C4-2B (cell line): ENCODE measurements at regions not wholly inside any gene's neighbourhood (a gene's known extent, or its start where the extent isn't known, plus 50 kb on each side); places are given as distances from the start of the nearest gene placed in this dataset.

Experiments
- H3K27ac ChIP-seq: fragments of 450-650 bp; 2 replicates; pipeline ENCODE4 v1.5.1; 2017
- CTCF ChIP-seq: fragments of 450-650 bp; conservative IDR thresholded peaks from 2 replicates; pipeline ENCODE4 v1.5.1; 2017; ENCODE audit warnings: mild to moderate bottlenecking
- ZFX ChIP-seq: fragments of 450-650 bp; IDR thresholded peaks from 2 replicates; pipeline ENCODE4 v1.6.1; 2017

GRCh38 chr3:22585911-22586310 is 617.2 kb upstream of the UBE2E2 start:
- no peak for TF ChIP-seq CTCF
- no peak for TF ChIP-seq ZFX
- no peak overlapping the region for H3K27ac ChIP-seq

DNA sequence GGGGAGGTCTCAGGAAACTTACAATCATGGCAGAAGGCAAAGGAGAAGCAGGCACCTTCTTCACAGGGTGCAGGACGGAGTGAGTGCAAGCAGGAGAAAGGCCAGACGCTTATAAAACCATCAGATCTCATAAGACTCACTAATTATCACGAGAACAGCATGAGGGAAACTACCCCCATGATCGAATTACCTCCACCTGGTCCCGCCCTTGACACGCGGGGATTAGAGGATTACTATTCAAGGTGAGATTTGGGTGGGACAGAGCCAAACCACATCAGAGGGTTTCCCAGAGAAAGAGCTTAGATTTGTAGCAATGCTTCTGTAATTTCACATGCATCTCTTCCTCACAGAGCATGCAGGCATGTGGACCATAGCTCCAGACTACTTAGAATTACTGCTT is 615.7 kb upstream of the UBE2E2 start:
- no peak overlapping the region for H3K27ac ChIP-seq
- no peak for TF ChIP-seq ZFX
- no peak for TF ChIP-seq CTCF

DNA sequence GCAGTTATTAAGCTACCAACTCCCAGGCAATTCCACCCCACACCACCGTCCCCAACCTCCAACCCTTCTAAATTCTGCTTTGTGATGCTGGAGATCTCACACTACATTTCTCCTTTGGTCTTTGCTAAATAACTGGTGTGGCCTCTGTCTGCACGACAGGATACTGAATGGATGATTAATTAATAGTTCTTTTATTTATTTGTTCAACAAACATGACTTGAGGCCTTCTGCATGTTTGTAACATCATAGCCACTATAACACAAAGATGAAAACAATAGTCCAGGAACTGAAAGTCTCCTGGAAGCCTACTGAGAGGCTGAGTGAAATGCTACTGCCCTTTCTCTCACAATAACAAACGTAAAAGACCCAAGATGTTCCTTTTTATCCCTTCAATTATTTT is 609.5 kb upstream of the UBE2E2 start:
- TF ChIP-seq CTCF, result no peak
- TF ChIP-seq ZFX, result no peak
- H3K27ac ChIP-seq, result no peak overlapping the region

DNA sequence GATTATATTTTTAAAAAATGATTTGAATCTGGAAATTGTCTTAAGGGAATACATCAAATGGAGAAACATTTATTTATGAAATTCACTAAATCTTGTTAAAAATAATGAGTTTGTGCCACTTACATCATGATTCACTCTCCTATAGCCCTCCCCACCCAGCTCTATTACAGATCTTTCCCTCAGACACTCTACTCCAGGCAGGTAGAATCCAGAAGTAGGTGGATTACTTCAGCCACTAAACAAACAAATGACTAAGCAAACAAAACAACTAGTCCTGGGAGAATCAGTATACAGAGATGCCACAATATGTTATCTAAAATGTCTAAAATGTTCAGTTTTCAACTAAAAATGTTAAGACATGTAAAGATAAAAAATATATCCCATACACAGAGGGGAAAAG is 608.1 kb upstream of the UBE2E2 start:
- H3K27ac ChIP-seq, result no peak overlapping the region
- no peak for TF ChIP-seq CTCF
- TF ChIP-seq ZFX, result no peak

GRCh38 chr3:22606461-22606860 is 596.7 kb upstream of the UBE2E2 start:
- no peak overlapping the region for H3K27ac ChIP-seq
- no peak for TF ChIP-seq ZFX
- 0 out of 2 replicates have a peak, but pooled peaks have one; percentile 6 for TF ChIP-seq CTCF

GRCh38 chr3:22606938-22607337 is 596.2 kb upstream of the UBE2E2 start:
- TF ChIP-seq ZFX, result no peak
- TF ChIP-seq CTCF, result no peak
- H3K27ac ChIP-seq, result no peak overlapping the region

DNA sequence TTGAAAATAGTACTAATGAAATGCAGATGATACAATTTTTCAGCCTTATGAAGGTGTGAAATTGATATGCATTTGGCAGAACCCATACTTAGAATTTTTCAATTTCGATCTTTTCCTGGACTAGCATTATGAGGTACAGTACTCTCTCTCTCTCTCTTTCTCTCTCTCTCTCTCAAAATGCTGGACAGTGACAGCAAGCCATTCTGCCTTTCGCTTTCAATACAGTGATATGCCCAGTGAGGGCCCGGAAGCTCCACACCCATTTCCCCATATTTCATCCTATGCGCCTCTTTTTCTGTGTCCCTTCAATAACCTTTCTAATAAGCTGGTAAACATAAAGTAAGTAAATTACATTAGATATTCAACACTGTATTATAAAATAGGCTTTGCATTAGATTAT is 595.0 kb upstream of the UBE2E2 start:
- TF ChIP-seq ZFX (no peak), CTCF (no peak)
- no peak overlapping the region for H3K27ac ChIP-seq
